Stimulated activated CD8-positive, alpha-beta memory T cell treated with anti-CD3 and anti-CD28 coated beads, Interleukin-2, amount 100 ng/mL, for 1 hour (primary cell): ENCODE measurements at regions not wholly inside any gene's neighbourhood (a gene's known extent, or its start where the extent isn't known, plus 50 kb on each side); places are given as distances from the start of the nearest gene placed in this dataset.
"Not testable (repeated sequence)": the region's sequence is repeated elsewhere in the genome, so short reads cannot be mapped to it uniquely, and the experiment has no call there.

Source experiments
- DNase-seq, 2 donors: peaks; one replicate each; pipeline ENCODE4 v3.0.0-alpha.2; 2020; ENCODE audit warnings: low read depth in 2 of 2

DNA sequence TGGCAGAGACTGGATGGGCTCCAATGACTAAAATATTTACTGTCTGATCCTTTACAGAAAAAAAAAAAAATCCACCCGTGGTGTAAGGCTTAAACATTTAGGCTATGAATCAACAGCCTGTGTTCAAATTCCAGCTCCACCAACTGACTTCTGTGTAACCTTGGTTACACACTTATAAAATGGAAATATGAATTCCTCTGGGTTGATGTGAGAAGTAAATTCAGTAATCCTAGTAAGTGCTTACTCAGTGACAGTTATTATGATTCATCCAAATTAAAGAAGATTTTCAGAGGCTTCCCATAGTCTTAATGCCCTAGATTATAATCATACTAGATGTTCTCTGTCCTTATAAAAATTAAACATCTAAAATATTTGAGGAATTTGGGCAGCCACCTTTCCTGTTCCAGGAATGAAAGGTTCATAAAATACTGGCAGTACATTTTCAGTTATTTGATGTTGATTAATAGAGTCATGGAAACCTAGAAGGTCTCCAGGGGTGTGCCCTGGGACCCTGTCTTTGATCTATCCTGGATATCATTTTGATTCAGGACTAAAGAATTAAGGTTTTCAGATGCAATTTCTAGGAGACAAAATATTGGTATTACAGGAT, 180.3 kb upstream of the ZNF217 start:
- DNase-seq, result no peak

DNA sequence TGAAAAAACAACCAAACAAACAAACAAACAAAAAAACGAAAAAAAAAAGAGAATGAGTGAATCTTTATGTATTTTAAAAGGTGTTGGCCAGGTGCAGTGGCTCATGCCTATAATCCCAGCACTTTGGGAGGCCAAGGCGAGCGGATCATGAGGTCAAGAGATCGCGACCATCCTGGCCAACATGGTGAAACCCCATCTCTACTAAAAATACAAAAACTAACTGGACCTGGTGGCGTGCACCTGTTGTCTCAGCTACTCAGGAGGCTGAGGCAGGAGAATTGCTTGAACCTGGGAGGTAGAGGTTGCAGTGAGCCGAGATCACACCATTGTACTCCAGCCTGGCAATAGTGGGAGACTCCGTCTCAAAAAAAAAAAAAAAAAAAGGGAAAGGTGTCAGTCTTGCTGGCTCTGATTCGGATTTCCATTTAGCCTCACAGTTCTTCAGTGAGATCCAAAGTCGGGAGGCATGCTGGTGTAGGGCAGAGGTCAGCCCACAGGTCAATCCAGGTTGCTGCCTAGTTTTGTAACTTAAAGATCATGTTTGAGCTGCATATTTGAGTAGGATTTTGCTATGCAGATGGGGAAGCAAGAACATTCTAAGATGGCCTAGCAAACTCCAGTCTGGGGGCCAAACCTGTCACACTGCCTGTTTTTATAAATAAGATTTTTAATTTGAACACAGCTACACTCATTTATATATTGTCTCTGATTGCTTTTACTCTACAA, 179.6 kb upstream of the ZNF217 start:
- DNase-seq, result not testable (repeated sequence)

DNA sequence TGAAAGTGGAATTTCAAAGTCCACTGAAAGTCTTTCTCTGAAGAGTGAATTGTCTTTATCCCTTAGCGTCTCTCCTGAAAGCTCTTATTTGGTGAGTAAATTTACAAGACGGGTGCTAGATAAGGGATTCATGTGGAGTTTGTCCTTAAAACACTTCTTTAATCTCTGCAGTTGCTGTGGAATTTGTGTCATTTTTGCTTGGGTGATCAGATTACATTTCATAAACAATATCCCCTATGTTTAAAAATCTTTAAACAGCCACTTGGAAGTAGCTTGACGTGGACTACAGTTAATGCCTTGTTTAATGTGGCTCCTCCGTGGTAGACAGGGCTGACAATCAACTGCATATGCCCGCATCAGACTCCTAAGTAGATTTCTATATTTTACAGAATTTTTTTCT, 175.4 kb upstream of the ZNF217 start:
- no peak for DNase-seq

DNA sequence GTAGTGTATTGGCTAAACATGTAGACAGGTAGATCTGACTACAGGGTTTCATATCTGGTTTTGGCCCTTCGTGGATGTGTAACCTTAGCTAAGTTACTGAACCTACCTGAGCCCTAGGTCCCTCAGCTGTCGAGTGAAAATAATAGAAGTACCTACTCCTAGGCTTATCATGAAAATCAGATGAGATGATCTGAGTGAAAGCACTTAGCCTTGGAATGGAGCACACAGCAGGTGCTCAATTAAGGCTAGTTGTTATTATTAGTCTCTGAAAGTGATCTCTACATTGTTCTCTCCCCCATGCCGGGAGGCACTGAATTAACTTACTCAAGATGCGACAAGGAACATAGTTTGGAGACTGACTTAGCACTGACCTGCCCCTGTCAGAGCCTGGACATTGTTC, 174.7 kb upstream of the ZNF217 start:
- DNase-seq, result no peak

DNA sequence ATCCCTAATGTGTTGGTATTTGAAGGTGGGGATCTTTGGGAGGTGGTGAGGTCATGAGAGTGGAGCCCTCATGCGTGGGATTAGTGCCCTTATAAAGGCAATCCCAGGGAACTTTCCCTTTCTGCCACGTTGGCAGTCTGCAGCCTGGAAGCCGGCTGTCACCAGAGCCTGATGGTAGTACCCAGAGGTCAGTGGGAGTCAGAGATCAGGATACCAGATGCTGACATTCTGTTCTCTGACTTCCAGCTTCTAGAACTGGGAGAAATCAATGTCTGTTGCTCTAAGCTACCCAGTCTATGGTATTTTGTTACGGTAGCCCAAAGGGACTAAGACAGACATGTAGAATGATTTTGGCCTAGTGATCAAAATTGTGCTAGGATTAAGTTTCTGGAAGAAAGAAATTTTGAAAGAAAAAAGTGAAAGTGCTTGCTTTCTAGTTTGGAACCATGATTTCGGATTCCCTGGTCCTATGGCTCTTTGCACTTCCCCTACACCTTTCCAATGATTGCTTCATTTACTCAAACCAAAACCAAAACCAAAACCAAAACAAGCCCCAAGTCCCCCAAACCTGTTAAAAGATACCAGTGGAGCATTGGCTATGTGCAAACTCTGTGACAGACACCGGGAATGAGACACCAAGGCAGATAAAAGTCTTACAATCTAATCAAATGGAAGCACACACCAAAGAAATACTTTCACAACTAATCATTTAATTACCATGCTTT, 173.7 kb upstream of the ZNF217 start:
- DNase-seq, result no peak

DNA sequence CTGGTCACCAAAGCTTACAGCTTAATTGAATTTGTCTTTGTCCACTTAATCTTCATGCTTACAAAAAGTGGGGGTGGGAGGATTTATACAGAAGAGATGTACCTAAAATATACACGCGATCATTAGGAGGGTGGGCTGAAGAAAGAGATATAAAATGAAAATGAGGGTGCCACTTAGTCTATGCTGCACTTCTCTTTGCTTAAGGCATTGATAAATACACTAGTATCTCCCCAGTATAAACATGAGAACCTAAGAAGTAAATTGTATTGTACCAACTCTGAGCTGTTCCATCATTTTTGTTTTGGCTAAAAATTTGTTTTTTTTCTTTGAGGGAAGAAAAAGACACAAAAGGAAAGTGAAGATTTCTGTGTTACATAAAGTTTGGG, 170.8 kb upstream of the ZNF217 start:
- no peak for DNase-seq

DNA sequence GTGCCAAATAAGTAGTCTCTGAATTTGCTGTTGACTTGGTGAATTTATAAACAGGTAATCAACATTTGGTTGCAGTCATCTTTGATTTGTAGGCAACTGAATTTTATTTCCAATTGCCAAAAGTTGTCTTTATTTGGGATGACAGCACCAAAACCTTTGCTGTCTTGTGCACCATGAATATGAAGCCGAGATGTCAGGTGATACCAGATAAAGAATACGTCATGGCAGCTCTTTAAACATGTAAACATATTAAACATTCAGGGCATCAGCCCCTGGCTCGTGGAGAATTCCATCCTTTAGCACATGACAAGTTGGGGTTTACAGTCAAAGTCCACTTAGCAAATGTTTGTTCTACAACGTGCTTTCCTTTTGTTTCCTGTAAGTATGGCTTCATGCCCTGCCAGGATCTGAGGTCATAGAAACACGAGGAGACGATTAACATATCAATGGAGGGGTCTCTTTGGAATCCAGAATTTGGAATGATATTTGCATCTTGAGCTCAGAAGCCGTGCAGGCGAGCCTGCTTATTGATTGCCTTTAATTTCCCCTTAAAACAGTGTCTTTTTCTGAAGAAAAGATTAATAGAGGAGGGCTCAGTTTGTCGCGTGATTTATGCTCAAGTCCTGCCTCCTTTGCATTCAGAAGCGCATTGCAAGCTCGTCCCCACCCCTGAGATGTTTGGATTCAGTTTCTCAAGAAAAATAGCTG, 170.2 kb upstream of the ZNF217 start:
- no peak for DNase-seq

DNA sequence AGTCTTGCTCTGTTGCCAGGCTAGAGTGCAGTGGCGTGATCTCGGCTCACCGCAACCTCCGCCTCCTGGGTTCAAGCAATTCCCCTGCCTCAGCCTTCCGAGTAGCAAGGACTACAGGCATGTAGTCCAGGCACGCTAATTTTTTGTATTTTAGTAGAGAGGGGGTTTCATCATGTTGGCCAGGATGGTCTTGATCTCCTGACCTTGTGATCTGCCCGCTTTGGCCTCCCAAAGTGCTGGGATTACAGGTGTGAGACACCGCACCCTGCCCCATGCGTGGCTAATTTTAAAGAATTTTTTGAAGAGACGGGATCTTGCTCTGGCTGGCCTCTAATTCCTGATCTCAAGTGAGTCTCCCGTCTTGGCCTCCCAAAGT, 168.8 kb upstream of the ZNF217 start:
- DNase-seq, result not testable (repeated sequence)

DNA sequence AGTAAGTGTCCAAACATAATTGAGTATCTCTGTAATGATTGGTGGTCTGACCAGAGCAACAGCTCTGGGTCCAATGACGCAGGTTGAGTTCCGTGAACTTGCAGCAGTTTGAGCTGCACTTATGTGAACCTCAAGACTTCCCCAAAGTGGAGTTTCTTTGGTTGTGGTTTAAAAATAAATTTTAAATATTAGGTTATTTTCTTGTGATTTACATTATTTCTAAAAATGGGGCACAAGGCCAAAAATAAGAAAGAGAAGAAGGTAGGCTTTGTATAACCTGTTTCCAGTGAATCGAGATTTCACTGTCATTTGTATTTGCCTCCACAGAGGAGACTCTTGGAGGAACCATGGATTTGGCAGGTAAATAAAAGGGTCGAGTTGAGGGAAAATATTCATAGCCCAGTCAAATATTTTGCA, 166.4 kb upstream of the ZNF217 start:
- no peak for DNase-seq

DNA sequence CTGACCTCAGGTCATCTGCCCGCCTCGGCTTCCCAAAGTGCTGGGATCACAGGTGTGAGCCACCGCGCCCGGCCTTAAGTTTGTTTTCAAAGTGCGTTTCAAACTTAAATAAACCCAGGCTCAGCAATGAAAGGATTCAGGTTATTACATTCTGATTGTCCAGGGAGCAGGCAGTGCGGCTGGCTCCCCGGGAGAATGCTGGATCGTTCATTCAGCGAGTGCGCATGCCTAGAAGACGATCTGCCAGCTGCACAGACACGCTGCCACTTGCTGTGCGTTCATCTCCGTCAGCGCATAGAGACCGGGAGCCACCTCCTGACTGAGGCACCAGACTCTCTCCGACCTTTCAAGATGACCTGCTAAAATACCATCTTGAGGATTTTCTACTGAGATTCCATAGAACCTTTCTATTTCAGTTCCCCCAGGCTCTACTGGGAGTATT, 163.9 kb upstream of the ZNF217 start:
- no peak for DNase-seq

DNA sequence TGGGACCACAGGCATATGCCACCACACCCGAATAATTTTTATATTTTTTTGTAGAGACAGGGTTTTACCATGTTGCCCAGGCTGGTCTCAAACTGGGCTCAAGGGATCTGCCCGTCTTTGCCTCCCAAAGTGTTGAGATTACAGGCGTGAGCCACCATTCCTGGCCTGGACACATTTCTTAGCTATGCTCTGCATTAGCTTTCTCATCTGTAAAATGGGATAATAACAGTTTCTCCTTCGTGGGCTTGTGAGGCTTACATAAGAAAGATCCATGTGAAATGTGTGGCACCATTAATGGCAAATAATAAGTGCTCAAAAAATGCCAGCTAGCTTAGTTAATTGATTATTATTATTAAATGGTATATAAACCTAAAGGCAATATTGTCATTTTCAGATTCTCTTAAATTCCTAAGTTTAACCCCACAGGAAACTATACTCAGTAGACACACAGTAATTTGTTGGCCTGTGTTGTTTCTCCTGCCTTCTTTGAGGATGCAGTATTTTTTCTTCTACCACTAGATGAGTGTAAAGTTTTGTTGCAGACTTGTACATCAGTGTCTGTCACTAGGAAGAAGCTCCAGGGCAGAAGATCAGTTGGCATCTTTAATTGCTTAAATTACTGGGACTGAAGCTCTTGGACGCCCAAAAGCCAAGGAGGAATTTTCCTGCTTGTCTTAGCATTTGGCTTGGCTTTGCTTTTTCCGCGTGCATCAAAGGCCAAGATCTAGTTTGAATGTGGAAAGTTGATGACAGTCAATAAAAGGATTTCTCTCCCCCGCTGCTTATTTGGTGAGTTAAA, 162.3 kb upstream of the ZNF217 start:
- no peak for DNase-seq

DNA sequence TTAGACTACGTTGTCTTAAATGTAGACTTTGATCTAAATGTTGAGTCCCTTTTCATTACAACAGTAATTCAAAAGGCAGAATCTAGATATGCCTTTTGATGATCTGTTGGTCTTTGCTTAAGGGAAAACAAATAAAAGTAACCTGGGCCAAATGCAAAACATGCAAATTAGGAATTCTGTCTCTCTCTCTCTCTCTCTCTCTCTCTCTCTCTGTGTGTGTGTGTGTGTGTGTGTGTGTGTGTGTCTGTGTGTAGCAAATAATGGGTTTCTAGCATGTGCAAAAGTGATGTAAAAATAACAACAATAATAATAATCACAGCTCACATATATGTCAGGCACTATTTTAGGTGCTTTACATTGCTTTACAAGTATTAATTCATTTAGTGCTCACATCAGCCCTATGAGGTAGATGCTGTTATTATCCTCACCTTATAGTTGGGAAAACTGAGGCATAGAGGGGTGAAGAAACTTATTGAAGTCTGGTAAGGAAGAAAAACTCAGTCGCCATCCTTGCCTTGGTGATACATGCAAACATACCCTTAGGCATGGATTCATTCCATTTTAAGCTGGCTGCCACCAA, 160.3 kb upstream of the ZNF217 start:
- no peak for DNase-seq

DNA sequence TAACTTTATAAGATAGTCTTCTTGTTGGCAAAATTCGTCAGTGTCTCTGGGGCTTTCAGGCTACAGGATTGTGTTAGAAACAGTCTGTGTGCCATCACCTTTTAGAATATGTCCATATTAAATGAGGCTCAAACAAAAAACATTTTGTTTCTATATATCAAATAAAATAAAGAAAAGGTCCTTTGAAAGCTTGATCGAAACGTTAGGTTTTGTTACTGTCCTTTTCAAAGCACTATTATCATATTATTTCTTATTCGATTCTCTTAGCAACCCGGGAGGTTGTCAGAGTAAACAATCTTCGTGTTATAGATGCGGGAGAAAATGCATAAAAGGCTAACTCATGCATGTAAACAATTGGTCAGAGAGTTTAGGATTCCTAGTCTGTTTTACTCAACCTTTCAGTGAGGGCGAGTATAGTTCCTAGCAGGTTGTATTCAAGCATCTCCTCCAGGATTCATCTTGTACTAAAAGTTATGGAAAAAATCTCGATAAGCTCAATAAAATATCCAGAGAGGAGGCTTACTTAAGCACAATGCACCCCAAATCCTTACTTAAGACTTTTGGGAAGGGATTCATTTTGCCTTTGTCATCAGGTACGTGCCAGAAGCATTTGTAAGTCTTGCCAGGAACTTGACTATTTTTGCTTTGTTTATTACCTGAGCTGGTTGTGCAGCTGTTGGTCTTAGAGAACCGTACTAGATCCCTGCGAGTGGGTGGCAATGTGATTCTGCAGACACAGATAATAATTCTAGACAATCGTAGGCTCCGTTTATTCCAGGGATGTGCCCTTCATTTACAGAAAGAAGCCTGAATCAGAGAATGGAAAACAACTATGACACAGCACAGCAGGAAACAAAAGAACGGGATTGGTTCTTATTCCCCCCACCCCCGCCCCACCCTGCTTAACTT, 159.6 kb upstream of the ZNF217 start:
- DNase-seq, result no peak

DNA sequence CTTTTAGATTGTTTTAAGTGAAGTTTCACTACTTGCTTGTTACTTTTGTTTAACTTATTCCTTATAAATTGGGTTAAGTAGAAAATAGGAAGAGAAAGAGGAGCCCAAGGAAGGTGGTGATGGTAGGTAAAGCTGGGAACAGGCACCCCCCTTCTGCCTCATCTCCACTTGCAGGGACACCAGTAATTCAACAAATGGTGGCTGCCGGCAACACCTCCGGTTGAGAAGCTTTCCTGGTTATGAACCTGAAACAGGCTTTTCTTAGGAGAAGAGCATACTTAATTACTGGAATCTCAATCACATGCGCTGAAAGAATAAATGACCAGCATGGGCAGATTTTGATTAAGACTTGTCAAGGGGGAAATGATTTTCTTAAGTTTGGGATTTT, 158.9 kb upstream of the ZNF217 start:
- no peak for DNase-seq

DNA sequence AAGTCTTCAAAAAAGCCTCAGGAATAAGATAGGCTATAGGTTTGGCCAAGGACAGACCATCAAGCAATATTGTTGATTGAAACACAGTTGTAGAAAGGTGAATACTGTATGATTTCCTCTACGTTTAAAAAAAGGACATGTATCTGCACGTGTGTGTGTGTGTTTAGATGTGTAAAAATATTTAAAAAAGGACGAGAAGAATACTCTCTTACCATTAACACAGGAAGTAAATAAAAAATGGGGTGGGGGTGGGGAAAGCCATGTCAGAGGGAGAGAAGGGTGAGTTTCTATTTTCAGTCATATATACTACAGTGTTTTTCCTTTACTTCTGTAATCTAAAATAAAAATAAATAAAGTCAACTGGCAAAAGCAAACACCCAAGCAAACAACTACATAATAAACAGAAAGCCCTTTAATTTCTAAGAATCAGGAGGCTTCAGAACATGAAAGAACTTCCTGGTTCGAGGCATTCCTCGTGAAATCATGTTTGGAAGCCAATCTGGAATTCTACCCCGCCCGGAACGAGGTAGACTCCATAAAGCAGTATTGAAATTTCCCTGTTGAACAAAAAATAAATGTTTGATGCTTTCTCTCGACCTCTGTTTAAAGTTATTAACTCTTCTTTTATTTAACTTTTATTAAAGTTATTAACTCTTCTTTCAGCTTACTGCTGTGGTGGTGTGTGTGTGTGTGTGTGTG, 158.1 kb upstream of the ZNF217 start:
- DNase-seq, result no peak

DNA sequence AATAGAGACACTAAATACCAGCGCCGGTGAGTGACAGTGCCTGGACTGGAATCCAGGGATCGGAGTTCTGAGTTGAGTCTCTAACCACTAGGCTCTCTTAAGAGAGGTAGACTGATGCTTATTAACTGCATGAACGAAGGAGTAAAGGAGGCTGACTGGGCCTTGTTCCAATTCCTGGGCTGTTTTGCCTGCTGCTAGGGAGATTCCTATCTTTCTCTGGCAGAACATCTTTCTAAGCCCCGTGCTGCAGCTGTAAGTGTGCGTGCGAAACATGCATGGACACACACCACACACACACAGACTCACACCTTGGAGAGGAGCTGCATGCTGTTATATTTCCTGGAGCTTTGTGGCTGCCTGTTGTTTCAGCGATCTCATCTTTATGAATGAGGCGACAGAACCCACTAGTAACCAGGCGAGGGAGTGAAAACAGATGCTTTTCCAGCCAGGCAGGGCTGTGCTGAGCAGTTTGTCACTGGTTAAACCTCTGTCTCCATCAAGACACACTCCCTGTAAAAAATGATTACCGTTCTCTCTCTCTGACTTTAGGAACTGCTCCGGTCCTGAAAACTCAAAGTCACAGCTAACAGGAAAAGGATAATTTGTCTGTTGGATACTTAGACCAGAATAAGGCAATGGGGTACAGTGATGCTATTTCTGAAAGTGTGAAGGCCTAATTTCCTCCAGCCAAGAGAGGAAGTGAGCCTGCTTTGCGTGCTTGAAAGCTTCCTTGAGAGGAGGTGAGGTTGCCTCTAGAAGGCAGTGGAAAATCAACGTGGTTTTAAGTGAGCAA, 157.4 kb upstream of the ZNF217 start:
- DNase-seq, result no peak

DNA sequence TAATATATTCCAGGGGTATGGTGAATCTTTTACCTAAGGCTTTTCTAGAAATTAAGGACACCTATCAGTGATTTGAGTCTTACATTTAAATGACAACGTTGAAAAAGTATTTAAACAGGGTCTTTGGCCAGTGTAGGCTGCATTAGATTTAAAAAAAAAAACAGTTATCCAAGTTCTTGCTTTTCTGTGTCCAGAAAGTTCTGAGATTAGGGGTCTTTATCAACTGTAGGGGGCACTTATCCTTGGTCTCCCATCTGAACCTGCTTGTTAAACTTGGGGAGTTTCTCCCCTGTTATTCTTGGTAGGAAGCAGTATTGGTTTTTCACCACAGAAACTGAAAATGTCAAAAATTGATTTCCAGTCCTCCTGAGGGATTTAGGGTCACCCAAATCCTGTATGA, 155.9 kb upstream of the ZNF217 start:
- DNase-seq, result no peak

DNA sequence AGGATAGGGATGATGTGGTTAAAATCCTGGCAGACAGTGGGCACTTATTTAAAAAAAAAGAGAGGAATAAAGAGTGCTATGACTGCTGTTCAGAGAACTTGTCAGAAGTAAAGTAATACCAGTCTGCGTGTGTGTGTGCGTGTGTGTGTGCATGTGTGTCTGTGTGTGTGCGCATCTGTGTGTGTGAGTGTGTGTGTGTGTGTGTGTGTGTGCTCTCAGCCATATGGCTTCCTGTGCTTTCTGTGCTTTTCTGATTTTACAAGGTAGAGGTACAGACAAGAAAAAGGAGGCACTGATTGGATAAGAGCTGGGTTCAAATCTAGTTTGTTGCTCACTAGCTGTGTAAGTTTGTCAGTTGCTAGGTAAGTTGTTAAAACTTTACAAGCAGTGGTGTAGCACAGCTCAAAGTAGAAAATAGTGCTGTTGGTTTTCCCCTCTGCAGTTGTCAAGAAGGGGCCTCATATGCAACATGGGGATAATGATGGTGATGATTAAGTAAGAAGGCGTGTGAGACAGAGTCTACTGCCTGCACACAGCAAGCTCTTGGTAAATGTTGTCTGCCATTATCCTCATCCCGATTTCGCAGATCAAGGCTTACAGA, 155.3 kb upstream of the ZNF217 start:
- DNase-seq, result no peak
